ENCODE measurements at regions not wholly inside any gene's neighbourhood (a gene's known extent, or its start where the extent isn't known, plus 50 kb on each side); places are given as distances from the start of the nearest gene placed in this dataset.
"Not testable (repeated sequence)": the region's sequence is repeated elsewhere in the genome, so short reads cannot be mapped to it uniquely, and the experiment has no call there.

GRCh38 chr4:3595627-3596291 is 63.5 kb upstream of the LRPAP1 start:
- DNase-seq; H3K4me3 ChIP-seq; H3K27ac ChIP-seq; intact Hi-C loops (cut with DNase I); H3K36me3 ChIP-seq; H3K4me1 ChIP-seq; H3K9me3 ChIP-seq: not testable (repeated sequence)
- H3K27me3 ChIP-seq = peaks cover 0 to 33% (median 0%) of the 10 kb centered on the region in 4 donors
- WGBS, 2 donors = 86 to 93% methylated on average over 4 to 11 of the region's 27 CpGs

DNA sequence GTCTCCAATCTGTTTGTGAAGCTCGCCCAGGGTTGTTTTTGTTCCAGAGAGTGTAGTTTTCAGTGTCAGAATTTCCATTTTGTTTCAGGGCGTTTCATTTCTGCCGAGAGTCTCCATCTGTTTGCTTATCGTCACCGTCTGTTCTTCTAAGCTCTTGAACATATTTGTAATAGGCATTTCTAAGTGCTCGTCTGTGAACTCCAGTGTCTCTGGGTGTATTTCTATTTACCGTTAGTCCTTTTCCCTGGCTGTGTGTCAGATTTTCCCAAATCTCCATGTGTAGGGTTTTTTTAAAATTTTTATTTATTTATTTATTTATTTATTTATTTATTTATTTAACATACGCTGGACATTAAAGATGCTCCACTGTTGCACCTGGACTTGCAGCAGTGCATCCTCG is 62.5 kb upstream of the LRPAP1 start:
- peaks cover 0 to 38% (median 0%) of the 10 kb centered on the region in 4 donors for H3K27me3 ChIP-seq
- H3K4me3 ChIP-seq; H3K27ac ChIP-seq; H3K9me3 ChIP-seq; H3K4me1 ChIP-seq; DNase-seq; intact Hi-C loops (cut with DNase I); H3K36me3 ChIP-seq: not testable (repeated sequence)
- WGBS, 2 donors = 65 to 83% methylated on average over 7 to 9 of the region's 9 CpGs

DNA sequence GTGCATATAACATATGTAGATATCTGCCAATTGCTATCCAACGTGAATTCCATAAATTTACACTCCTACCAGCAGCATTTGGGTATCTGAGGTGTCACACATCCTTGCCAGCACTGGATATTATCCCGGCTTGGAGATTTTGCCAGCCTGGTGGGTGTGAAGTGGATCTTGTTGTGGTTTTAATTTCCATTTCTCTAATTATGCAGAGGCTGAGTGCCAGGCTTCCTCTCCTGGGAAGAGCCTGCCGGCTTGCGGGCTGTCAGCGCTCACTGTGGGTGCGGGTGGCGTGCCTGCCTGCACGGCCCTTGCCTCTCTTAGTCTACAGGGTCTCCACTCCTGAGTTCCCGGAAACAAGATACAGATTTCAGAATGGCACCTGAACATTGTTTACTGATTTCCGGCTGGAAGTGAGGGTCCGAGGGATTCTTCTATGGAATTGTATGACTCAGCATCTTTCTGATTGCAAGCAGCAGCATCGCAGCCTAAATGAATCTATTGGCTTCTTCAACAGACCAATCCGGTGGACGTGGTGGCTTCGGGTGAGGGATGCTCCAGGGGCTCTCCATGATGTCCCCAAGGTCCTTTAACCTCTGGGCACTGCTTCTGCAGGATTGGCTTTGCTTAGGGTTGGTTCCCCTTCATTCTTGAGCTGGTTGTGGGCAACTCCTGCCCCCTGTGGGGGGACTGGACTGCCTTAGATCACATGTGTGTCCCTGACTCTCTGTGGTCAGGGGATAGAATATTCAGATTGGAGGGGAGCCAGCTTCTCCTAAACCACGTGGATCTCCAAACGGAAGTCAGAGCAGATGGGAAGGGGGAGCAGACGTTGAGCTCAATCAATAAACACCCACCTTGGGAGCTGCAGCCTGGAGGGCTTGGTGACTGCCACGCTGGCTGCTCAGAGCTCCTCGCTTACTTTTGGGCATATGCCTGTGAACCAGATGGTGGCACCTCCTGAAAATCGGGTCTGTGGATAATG is 58.0 kb upstream of the LRPAP1 start:
- DNase-seq; H3K4me3 ChIP-seq; H3K27ac ChIP-seq; H3K9me3 ChIP-seq; H3K4me1 ChIP-seq; intact Hi-C loops (cut with DNase I); H3K36me3 ChIP-seq: not testable (repeated sequence)
- WGBS, 2 donors = 53 to 63% methylated on average over 5 to 15 of the region's 21 CpGs
- peaks cover 0 to 22% (median 0%) of the 10 kb centered on the region in 4 donors for H3K27me3 ChIP-seq

- H3K4me1 ChIP-seq; H3K27ac ChIP-seq; H3K9me3 ChIP-seq; DNase-seq; intact Hi-C loops (cut with DNase I); H3K36me3 ChIP-seq; H3K4me3 ChIP-seq: not testable (repeated sequence)
- WGBS, 2 donors = 70 to 83% methylated on average over 2 to 11 of the region's 11 CpGs
- H3K27me3 ChIP-seq = peaks cover 0 to 15% (median 0%) of the 10 kb centered on the region in 4 donors
These were observed 57.2 kb upstream of the LRPAP1 start for GRCh38 chr4:3589379-3589778.

GRCh38 chr4:3588517-3589194 is 56.4 kb upstream of the LRPAP1 start:
- H3K27me3 ChIP-seq = peaks cover 0 to 11% (median 0%) of the 10 kb centered on the region in 4 donors
- H3K4me3 ChIP-seq; H3K9me3 ChIP-seq; H3K27ac ChIP-seq; H3K36me3 ChIP-seq; H3K4me1 ChIP-seq; DNase-seq; intact Hi-C loops (cut with DNase I): not testable (repeated sequence)
- WGBS, 2 donors = 32 to 44% methylated on average over 4 of the region's 10 CpGs

DNA sequence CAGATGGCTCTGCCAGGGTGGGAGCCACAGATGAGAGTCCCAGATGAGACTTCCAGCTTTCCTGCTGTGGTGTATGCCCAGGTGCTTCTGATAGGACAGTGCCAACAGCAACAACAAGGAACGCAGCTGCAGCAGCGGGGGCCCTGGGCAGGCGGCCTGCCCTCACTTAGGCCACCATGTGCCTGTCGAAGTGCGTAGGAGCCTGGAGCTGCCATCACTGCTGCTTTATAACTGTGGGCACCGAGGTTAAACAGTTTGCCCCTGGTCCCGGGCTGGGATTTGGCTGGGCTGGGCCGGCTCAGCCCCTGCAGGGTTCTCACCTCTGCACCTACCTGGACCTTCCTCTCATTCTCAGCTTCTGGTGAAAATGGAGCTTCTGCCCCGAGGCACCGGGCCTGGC is 54.4 kb upstream of the LRPAP1 start:
- intact Hi-C loops (cut with DNase I); H3K4me1 ChIP-seq; H3K36me3 ChIP-seq; DNase-seq; H3K4me3 ChIP-seq; H3K27ac ChIP-seq; H3K9me3 ChIP-seq: not testable (repeated sequence)
- peaks cover 0 to 12% (median 0%) of the 10 kb centered on the region in 4 donors for H3K27me3 ChIP-seq
- 81% methylated on average over 8 of the region's 10 CpGs; no CpG with 5 or more reads in 1 of the 2 donors for WGBS, 2 donors

DNA sequence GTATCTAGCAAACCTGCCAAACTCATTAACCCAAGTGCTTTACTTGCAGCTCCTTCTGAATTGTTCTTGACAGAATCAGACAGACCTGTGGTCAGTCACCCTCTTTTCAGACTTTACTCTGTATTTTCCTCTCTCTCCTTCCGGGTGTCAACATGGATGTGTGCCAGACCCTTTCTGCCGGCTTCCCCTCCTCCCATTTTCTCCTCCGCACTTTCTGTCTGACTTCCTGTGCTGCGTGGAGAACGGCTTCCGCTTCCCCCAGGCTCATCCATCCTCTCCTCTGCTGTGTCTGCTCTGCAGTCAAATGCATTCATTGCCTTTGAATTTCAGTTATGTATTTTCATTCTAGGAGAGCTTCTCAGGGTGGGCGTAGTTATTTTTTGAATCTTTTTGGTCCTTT is 53.3 kb upstream of the LRPAP1 start:
- DNase-seq; H3K9me3 ChIP-seq; H3K27ac ChIP-seq; H3K36me3 ChIP-seq; H3K4me1 ChIP-seq; H3K4me3 ChIP-seq; intact Hi-C loops (cut with DNase I): not testable (repeated sequence)
- 41 to 53% methylated on average over 7 of the region's 7 CpGs for WGBS, 2 donors
- peaks cover 0 to 20% (median 0%) of the 10 kb centered on the region in 4 donors for H3K27me3 ChIP-seq

DNA sequence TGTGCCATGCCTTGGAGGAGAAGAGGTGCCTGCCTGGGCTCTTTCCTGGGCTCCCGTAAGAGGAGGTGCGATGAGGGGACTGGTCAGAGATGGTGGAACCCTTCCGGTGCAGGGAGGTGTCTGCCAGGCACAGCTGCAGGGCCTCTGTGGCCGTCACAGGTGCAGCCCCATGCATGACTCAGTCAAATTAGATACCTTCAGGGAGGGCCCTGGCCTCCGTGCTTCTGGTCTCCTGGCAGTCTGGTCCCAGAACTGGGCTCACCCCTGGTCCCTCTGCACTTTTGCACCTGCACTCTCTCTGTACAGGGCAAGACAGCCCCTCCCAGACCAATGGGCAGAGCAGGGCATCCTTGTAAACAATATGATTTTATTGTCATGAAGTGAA is 49.9 kb upstream of the LRPAP1 start:
- no peak for DNase-seq
- TF ChIP-seq POLR2A (IDR thresholded peaks at IDR 0.05) = no peak
- TF ChIP-seq, protein P1, sequence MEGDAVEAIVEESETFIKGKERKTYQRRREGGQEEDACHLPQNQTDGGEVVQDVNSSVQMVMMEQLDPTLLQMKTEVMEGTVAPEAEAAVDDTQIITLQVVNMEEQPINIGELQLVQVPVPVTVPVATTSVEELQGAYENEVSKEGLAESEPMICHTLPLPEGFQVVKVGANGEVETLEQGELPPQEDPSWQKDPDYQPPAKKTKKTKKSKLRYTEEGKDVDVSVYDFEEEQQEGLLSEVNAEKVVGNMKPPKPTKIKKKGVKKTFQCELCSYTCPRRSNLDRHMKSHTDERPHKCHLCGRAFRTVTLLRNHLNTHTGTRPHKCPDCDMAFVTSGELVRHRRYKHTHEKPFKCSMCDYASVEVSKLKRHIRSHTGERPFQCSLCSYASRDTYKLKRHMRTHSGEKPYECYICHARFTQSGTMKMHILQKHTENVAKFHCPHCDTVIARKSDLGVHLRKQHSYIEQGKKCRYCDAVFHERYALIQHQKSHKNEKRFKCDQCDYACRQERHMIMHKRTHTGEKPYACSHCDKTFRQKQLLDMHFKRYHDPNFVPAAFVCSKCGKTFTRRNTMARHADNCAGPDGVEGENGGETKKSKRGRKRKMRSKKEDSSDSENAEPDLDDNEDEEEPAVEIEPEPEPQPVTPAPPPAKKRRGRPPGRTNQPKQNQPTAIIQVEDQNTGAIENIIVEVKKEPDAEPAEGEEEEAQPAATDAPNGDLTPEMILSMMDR (IDR thresholded peaks at IDR 0.05) = no peak
- no peaks in the 10 kb centered on the region for H3K36me3 ChIP-seq
- WGBS, 2 donors = 57% methylated on average over 3 of the region's 5 CpGs; no CpG with 5 or more reads in 1 of the 2 donors
- no peaks in the 10 kb centered on the region for H3K4me1 ChIP-seq
- no peak overlapping the region for H3K4me3 ChIP-seq
- H3K9me3 ChIP-seq = no peaks in the 10 kb centered on the region
- H3K27ac ChIP-seq = no peak overlapping the region
- H3K27me3 ChIP-seq = peaks cover 0 to 16% (median 0%) of the 10 kb centered on the region in 4 donors
- intact Hi-C loops (cut with DNase I) = no loop called here
